Epithelial cell of esophagus (primary cell): ENCODE measurements at regions not wholly inside any gene's neighbourhood (a gene's known extent, or its start where the extent isn't known, plus 50 kb on each side); places are given as distances from the start of the nearest gene placed in this dataset.
"Not testable (repeated sequence)": the region's sequence is repeated elsewhere in the genome, so short reads cannot be mapped to it uniquely, and the experiment has no call there.

ENCODE experiments used
- DNase-seq: peaks from one replicate; pipeline ENCODE4 v3.0.0; 2010; ENCODE audit warnings: low read depth
- H3K4me3 ChIP-seq: 2 replicates; pipeline ENCODE4 v1.5.1; 2011; ENCODE audit warnings: mild to moderate bottlenecking, low read length, control low read depth
- CTCF ChIP-seq: IDR thresholded peaks from 2 replicates; pipeline ENCODE4 v1.5.1; 2011; ENCODE audit warnings: low read depth, mild to moderate bottlenecking, low read length, control low read depth, inconsistent platforms; ENCODE audit not compliant: insufficient read depth; ENCODE audit errors: missing control alignments

GRCh38 chr1:79499541-79499940 lies 493.0 kb upstream of the ADGRL4 start:
- DNase-seq, result no peak

GRCh38 chr1:79497193-79497773 lies 490.8 kb upstream of the ADGRL4 start:
- peak; percentile 57 for DNase-seq
- TF ChIP-seq CTCF, result peak; percentile 99

More at GRCh38 chr1:79499541-79499940, 493.0 kb upstream of the ADGRL4 start:
- no peak for TF ChIP-seq CTCF
- no peak overlapping the region for H3K4me3 ChIP-seq

GRCh38 chr1:79496129-79496528 lies 489.6 kb upstream of the ADGRL4 start:
- TF ChIP-seq CTCF, result no peak
- DNase-seq, result no peak
- no peak overlapping the region for H3K4me3 ChIP-seq

More at GRCh38 chr1:79497193-79497773, 490.8 kb upstream of the ADGRL4 start:
- no peak overlapping the region for H3K4me3 ChIP-seq

- not testable (repeated sequence) for H3K4me3 ChIP-seq, DNase-seq
Measured at GRCh38 chr1:79493702-79494101, 487.2 kb upstream of the ADGRL4 start.

GRCh38 chr1:79488572-79489121 lies 482.1 kb upstream of the ADGRL4 start:
- DNase-seq, H3K4me3 ChIP-seq: not testable (repeated sequence)

- no peak for TF ChIP-seq CTCF
Measured at GRCh38 chr1:79478728-79479373, 472.3 kb upstream of the ADGRL4 start.

GRCh38 chr1:79478160-79478559 lies 471.6 kb upstream of the ADGRL4 start:
- TF ChIP-seq CTCF, result no peak
- no peak overlapping the region for H3K4me3 ChIP-seq
- DNase-seq, result no peak

More at GRCh38 chr1:79478728-79479373, 472.3 kb upstream of the ADGRL4 start:
- no peak overlapping the region for H3K4me3 ChIP-seq
- DNase-seq, result no peak
